K562 (cell line): ENCODE measurements at regions not wholly inside any gene's neighbourhood (a gene's known extent, or its start where the extent isn't known, plus 50 kb on each side); places are given as distances from the start of the nearest gene placed in this dataset.

Experiments used
- CTCF ChIP-seq, 3 experiments: IDR thresholded peaks in 2 of 3; conservative IDR thresholded peaks in 1 of 3; 2 replicates each; pipeline ENCODE4 v1.5.1; 2011 to 2012; ENCODE audit warnings: low read length in 3 of 3, mild to moderate bottlenecking in 3 of 3, control low read depth in 2 of 3, improper control_type of control experiment in 1 of 3, inconsistent platforms in 1 of 3, low read depth in 1 of 3, mixed read lengths in 1 of 3, moderate library complexity in 1 of 3; ENCODE audit not compliant: insufficient read depth in 2 of 3
- E2F8 ChIP-seq: fragments of 450-650 bp; IDR thresholded peaks from 2 replicates; pipeline ENCODE4 v1.7.1; 2018; ENCODE audit warnings: mild to moderate bottlenecking, low read depth; ENCODE audit not compliant: partially characterized antibody
- LCOR ChIP-seq: sonication (generic); formaldehyde crosslinking; IDR thresholded peaks from 2 replicates; pipeline ENCODE4 v1.8.0; 2022; ENCODE audit warnings: mild to moderate bottlenecking, missing genetic modification reagents
- SIN3A ChIP-seq, 2 experiments: fragments of 150-350 bp in 1 of 2; IDR thresholded peaks; 2 replicates each; pipeline ENCODE4 v1.6.1; 2011 to 2016; ENCODE audit warnings: borderline replicate concordance in 2 of 2, low read depth in 2 of 2, low read length in 2 of 2, mild to moderate bottlenecking in 2 of 2, moderate library complexity in 2 of 2; ENCODE audit not compliant: control insufficient read depth in 1 of 2
- ZNF77 ChIP-seq: fragments of 250-450 bp; sonication (Bioruptor Pico); IDR thresholded peaks from 2 replicates; pipeline ENCODE4 v1.5.0; 2020

- TF ChIP-seq CTCF (IDR thresholded peaks at IDR 0.05 in 2 of 3, conservative IDR thresholded peaks at IDR 0.05 in 1 of 3; ENCODE audit: insufficient read depth in 2 of 3, low read depth in 1 of 3, low read length in 3 of 3) (no peak), ZNF77 (CRISPR knock-in tag) (no peak), LCOR (no peak), SIN3A (IDR thresholded peaks at IDR 0.05; ENCODE audit: borderline replicate concordance in 2 of 2, control insufficient read depth in 1 of 2, low read depth in 2 of 2, low read length in 2 of 2) (no peak), E2F8 (no peak)
These were observed 130.7 kb upstream of the BACE2 start for GRCh38 chr21:41037212-41037611.
